HG03139 (cell line): ENCODE measurements at regions not wholly inside any gene's neighbourhood (a gene's known extent, or its start where the extent isn't known, plus 50 kb on each side); places are given as distances from the start of the nearest gene placed in this dataset.
"Not testable (repeated sequence)": the region's sequence is repeated elsewhere in the genome, so short reads cannot be mapped to it uniquely, and the experiment has no call there.

Experiments
- ATAC-seq: cut with Tn5 transposase; IDR thresholded peaks from one replicate; pipeline ENCODE4 v1.9.1; 2021; ENCODE audit not compliant: unreplicated experiment

DNA sequence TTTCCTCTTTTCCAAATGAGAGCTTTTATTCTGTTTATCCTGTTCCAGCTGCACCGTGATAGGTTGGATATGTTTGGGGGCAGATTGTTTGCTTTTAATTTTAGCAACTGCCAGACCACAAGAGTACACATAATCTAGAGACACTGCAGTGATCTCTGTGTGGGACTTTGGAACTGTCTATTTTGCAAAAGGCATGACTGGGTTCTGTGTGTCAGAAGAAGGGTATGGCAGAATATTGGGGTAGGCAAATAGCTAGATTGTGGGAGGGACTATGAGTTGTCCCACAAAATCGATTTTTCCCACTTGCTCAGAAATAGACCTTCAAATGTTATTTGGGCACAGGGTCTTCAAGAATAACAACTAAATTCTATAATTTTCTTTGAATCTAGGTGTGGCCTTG is 275.9 kb upstream of the KITLG start:
- ATAC-seq: no peak

DNA sequence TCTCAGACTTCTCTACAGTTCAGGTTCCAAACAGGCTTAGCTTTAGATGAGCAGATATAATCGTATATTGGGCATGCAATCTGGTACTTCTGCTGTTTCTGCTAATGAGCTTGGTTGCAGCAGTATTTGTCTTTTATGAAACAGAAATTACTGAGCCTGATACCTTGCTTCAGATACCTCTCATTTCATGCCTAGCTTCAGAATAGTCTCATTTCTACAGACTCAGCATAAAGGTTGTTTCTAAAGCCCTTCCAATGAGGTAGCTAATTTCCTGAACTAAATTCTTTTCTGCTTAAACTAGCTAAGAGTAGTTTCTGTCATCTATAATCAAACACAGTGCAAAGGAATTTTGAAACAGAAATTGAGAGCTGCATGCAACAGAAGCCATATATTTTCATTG is 275.0 kb upstream of the KITLG start:
- no peak for ATAC-seq

DNA sequence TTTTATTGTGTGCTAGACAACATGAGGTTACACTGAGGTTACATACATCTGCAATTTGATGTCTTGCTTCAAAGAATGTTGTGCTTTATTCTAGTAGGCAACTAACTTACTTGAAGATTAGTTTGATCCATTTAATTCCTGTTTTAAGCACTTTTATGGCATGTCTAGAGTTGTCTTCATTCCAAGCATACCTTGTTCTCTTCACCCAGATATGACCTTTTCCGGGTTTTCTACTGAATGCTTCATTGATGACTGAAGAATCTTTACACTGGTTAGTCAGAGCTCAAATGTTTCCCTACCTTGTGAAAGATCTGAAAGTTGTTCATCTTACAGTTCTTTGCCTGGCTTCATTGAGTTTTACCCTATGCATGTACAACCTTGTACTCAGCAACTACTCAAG is 274.0 kb upstream of the KITLG start:
- no peak for ATAC-seq

DNA sequence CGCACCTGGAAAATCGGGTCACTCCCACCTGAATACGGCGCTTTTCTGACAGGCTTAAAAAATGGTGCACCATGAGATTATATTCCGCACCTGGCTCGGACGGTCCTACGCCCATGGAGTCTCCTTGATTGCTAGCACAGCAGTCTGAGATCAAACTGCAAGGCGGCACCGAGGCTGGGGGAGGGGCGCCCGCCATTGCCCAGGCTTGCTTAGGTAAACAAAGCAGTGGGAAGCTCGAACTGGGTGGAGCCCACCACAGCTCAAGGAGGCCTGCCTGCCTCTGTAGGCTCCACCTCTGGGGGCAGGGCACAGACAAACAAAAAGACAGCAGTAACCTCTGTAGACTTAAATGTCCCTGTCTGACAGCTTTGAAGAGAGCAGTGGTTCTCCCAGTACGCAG is 267.0 kb upstream of the KITLG start:
- ATAC-seq: not testable (repeated sequence)

DNA sequence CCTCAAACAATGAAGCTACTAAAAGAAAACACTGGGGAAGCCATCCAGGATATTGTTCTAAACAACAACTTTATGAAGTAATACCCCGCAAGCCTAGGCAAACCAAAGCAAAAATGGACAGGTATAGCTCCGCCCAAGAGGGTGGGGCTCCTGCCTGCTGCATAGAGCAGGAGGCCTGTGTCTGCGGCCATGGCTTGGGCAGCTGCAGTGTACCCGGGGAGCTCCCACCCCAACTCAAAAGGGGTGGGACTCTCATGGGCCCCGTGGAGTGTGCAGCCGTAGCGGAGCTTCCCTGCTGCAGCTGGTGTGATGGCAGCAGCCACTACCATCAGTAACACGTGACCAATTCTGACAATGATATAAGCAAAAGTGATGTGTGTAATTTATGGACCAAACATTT is 264.2 kb upstream of the KITLG start:
- ATAC-seq: no peak

DNA sequence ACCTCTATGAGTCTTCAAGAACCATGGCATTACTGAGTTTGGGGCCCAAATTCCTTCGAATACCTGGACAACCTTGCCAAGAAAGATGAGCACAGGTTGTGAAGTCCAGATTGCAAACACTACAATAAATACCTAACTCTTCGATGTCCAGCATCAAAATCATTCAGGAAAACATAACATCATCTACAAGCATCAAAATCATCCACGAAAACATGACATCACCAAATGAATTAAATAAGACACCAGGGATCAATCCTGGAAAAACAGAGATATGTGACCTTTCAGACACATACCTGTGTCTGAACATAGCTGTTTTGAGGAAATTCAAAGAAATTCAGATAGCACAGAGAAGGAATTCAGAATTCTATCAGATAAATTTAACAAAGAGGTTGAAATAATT is 262.0 kb upstream of the KITLG start:
- ATAC-seq: no peak

DNA sequence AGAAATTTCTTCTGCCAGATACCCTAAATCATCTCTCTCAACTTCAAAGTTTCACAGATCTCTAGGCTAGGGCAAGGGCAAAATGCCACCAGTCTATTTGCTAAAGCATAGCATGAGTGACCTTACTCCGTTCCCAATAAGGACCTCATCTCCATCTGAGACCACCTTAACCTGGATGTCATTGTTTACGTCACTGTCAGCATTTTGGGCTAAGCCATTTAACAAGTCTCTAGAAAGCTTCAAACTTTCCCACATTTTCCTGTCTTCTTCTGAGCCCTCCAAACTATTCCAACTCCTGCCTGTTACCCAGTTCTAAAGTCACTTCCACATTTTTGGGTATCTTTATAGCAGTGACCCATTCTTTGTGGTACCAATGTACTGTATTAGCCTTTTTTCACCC is 259.2 kb upstream of the KITLG start:
- ATAC-seq: no peak

DNA sequence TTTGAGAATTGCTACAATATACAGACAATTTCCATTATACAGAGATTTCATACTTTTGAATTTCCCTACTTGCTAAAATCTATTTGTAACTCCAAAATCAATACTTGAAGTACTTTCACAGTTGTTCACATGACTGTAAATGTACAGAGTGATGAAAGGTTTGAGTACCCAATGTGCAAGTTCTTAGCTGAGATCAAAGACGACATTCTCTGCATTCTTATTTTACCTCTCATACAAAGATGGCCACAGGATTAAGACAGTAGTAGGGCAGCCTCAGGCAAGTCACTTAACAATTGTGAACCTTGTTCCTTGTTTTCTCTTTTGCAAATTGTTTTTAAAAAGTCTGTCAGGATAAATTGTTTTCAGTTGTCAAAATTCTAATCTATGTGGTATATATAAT is 255.9 kb upstream of the KITLG start:
- ATAC-seq: no peak

DNA sequence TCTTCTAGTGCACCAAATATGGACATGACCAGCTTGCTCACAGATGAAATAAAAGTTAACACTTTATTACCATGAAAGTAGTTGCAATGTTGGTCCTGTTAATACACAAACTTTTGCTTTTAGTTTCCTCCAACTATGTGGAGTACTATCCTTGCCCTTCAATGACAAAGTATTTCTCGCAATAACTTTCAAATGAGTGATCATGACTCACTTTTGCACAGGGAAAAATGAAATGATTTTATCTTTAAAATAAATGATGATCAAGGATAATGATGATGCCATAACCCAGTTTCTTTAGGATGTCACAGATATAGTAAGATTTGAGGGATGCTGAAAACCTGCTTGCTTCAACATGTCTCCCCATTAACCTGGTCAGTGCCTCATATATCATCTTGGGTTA is 254.0 kb upstream of the KITLG start:
- no peak for ATAC-seq

DNA sequence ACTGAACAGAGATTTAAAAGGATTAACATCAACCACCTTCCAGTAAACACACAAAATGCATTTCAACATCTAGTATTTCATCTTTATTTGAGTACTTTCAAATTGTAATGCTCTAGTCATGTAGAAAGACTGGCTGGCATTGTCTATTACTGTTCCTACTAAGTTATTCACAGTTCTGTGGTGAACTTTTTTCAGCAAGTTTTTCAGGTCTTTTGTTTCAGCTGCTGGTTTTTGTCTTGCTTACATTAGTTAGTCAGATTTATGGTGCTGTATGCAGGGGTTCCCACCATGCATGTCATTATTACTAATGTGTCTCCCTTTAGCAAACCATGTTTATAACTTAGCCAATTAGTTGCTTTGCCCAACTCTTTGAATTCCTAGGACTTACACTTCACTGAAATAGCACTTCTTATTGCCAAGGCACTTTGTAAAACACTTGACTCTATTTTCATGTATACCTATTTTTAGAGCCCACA is 253.4 kb upstream of the KITLG start:
- ATAC-seq: no peak

DNA sequence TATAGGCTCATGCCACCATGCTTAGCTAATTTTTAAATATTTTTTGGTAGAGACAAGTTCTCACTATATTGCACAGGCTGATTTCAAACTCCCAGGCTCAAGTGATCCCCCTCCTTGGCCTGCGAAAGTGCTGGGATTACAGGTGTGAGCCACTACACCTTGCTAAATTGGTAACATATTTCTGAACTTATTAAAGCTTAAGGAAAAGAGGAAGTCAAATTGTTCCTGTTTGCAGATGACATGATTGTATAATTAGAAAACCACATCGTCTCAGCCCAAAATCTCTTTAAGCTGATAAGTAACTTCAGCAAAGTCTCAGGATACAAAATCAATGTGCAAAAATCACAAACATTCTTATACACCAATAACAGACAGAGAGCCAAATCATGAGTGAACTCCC is 248.3 kb upstream of the KITLG start:
- ATAC-seq: not testable (repeated sequence)

DNA sequence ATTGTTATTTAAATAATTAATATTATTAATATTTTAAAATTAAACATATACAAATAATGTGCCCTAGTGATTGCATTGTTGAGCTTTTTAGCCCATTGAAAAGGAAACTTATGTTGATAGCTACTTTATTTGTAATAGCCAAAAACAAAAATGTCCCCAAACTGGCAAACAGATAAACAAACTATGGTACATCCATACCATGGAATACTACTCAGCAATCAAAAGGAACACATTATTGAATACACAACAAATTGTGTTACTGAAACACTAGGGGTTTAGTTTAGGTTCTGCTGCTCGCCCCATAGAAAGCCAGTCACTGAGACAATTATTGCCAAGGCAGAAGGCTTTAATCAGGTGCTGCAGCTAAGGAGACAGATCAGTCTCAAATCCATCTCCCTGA is 239.7 kb upstream of the KITLG start:
- ATAC-seq: no peak

DNA sequence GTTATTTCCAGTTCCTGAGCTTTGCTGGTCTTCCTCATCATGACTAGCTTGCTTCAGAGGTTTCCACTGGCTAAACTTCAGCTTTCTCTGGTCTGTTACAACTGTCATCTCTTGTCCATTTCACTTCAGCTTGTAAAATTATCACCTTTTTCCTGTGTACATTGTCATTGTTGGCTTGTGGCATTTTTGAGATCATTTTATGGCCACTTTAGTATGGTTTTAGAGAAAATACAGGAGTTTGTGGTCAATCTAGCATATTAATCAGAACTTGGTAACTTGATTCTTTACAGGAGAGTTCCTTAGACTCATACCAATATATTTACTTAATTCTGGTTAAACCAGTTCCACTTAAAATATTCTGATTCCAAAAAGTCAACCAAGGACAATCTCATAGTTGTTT is 235.9 kb upstream of the KITLG start:
- no peak for ATAC-seq

DNA sequence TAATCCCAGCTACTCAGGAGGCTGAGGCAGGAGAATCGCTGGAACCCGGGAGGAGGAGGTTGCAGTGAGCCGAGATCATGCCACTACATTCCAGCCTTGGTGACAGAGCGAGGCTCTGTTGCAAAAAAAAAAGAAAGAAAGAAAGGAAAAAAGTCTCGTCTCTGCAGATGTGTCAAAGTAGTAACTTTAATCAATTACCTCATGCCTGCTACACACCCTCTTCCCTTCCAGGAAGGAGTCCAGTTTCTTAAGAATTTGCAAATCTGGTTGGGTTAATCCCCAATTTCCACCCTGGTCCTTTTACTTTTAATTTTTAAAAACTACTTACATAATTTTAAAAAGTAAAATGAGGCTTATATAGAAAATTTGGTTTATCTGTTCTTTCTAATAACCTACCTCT is 234.5 kb upstream of the KITLG start:
- ATAC-seq: no peak

DNA sequence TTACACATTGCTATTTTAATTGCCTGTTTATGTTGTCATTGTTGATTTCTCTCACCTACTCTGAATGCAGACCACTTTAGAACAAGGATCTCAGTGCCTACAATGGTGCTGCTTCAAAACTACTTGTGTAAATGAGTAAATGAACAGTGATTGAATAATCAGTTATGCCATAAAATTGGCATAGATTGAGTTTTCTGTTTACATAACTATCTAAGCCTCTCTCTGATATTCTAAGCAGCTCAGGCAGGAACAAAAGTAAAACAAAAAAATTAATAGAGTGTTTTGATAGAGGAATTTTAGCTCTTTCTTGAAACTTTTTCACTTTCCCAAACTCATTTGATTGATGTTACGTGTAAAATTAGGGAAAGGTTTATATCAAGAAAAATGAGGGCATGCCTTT is 232.3 kb upstream of the KITLG start:
- no peak for ATAC-seq

DNA sequence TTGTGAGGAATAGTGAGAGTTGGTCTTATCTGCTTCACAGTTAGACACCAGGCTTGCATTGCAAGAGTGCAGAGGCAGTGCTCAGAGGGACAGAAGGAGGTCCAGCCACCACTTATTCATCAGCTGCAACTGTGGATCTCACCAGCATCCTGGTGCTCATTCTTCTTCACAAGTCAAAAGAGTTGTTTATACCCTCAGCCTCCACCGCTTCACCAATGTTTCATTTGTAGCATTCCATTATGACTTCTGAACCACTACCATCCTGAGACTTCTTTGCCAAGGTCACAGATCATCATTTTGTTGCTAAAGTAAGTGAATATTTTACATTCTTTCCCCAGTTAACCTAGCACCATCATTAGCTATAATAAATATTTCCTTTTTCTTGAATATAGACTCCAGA is 230.5 kb upstream of the KITLG start:
- ATAC-seq: no peak

DNA sequence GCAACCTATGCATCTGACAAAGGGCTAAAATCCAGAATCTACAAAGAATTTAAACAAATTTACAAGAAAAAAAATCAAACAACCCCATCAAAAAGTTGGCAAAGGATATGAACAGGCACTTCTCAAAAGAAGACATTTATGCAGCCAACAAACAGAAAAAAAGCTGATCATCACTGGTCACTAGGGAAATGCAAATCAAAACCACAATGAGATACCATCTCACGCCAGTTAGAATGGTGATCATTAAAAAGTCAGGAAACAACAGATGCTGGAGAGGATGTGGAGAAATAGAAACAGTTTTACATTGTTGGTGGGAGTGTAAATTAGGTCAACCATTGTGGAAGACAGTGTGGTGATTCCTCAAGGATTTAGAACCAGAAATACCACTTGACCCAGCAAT is 229.6 kb upstream of the KITLG start:
- not testable (repeated sequence) for ATAC-seq

DNA sequence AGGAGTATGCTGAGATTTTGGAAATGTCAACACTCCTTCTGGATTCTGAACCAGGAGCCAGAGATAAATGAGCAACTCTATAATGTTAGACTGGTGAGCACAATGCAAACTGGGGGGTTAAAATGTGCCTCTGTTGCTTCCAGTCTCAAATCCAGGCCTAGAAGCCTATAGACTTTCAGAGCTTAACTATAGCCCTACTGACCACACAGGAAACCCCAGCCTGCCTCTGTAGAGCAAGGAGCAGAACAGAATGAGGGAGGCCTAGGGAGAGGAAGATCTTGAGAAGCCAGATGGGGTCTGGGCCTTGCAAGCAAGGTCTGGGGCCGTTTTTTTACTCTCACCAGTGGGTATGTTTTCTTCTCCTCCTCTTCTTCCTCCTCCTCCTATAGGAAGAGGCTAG is 225.4 kb upstream of the KITLG start:
- no peak for ATAC-seq

DNA sequence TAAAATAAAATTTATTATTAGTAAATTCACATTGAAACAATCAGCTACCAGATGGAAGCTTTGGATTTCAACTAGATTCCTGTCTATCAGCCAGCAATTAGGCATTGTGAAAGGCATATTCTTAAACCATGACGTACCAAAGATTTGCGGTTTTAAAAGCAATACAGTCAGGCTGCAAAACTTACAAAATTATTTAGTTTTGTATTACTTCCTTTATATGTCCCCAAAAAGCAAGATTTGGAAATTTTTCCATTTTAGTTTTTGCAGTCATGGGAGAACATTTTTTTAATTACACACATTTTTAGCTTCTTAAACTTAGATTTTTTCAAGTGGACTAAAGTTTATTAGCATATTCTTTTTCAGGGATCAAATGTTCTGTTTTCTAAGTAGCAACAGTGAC is 225.0 kb upstream of the KITLG start:
- ATAC-seq: no peak

DNA sequence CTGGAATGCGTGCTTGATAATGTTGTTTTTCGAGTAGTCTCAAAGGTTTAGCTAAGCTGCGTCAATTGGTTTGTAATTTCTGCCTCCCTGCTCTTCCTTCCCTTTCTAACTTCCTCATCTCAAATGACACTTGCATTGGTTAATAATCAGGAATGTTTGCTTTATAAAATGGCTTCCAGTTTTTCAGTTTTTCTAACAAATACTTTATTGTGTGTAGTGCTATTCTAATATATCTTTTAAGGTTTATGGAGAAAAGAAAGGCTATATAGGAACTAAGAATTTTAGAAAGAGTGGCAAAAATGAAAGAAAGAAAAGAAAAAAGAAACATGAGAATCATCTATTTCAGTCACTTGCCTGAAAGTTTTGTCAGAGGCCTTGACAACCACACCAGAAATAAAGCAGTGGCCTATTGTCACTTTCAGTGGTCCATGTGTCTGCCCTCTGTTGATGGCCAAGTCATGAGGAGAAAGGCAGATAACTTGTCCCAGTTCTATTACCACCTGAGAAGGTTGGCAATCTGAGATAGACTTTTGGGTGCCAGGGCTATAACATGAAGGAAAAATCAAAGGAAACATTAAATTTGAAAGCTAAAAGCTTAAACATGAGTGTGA is 221.9 kb upstream of the KITLG start:
- no peak for ATAC-seq

DNA sequence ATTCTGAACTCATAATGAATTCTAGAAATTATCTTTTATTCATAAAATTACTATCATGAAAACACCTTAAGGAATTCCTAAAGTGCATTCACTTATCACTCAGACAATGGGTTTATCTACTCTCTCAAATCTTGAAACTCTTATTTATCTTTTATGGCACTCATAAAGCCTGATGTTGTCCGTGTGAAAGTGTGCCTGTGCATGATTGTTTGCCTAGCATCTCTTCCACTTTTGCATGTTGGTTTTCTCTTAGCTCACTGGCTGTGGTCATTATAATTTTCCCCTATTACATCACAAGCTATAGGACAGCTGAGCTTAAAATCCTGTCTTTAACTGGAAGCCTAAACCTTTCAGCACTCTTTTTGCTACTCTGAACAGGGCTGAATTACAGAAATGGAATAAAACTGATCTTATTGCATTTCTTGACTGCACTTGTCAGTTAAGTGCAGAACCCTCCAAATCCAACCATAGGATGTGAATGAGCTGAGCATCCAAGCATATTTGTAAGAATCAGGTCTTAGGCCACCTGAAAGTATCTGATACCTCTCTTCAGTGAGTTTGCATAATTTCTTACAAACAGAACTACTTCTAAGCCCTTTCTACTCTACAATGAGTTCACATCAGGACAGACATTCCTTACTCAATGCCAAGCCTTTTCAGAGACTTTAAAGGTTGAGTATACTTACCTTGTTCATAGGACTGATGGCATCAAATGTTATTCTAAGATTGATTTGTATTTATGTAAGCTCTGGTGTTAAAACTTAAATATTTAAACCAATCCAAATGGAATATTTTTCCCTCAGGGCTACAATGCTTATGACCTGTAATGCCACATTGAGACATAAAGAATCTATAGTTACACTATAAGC is 221.2 kb upstream of the KITLG start:
- no peak for ATAC-seq

DNA sequence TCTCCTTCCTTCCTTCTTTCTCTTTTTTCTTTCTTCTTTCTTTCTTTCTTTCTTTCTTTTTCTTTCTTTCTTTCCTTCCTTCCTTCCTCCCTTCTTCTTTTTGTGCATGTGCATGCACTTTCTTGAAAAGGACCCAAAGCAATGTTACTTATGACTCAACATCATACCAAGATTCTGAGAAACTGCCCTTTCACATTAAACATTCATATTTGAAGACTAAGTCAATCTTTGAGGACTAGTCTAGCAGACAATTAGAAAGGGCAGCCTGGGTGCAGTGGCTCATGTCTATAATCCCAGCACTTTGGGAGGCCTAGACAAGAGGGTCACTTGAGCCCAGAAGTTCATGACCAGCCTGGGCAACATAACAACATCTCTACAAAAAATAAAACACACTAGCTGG is 212.8 kb upstream of the KITLG start:
- ATAC-seq: no peak

DNA sequence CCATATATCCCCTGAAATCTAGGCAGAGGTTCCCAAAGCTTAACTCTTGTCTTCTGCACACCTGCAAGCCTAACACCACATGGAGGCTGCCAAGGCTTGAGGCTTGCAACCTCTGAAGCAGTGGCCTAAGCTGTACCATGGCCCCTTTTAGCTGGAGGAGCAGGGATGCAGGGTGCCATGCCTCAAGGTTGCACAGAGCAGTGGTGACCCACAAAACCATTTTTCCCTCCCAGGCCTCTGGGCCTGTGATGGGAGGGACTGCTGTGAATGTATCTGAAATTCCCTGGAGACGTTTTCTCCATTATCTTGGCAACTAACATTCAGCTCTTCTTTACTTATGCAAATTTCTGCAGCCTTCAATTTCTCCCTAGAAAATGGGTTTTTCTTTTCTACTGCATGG is 210.0 kb upstream of the KITLG start:
- no peak for ATAC-seq
